ENCODE measurements at regions not wholly inside any gene's neighbourhood (a gene's known extent, or its start where the extent isn't known, plus 50 kb on each side); places are given as distances from the start of the nearest gene placed in this dataset. TPM values are rescaled to one million over a fixed set of nuclear protein-coding genes. Genes with fewer than 3 reads are reported as not detected.

DNA sequence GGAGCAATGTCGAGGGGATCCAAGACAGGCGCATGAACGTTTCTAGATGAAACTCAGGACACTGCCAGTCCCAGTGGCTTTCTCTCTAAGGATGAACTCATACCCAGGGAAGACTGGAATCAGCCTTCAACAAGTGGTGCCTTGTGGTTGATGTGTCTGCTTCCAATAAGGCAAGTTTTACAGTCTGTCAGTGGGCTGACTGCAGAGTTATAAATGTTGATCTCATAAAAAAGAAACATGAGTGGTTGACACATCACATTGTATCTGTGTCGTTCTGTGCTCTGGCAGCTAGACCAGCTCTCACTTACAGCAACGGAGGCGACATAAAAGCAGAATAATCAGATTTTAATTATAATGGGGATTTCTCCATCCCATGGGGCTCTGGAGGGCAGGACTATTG is 96.7 kb downstream of the SNX19 start:
- no CpG with 5 or more reads among the region's 6 CpGs for WGBS (ENCODE audit: extremely low coverage, insufficient read length, low lambda C conversion rate)
- Histone ChIP-seq H2BK15ac (ENCODE audit: low read depth, low read length) (no peak overlapping the region), H3K18ac (ENCODE audit: insufficient read length, low read depth, low read length) (no peak overlapping the region), H3K56ac (ENCODE audit: insufficient read length, low read depth, low read length) (no peak overlapping the region), H3K27me3 (ENCODE audit: insufficient read depth, low read length) (no peaks in the 10 kb centered on the region; the same call in 1 of the 2 replicates), H2BK120ac (ENCODE audit: low read depth, low read length, poor library complexity, severe bottlenecking) (no peak overlapping the region), H3K79me1 (ENCODE audit: insufficient read depth, low read depth, low read length, poor library complexity, severe bottlenecking) (no peaks in the 10 kb centered on the region), H3K14ac (ENCODE audit: insufficient read depth, low read length) (no peak overlapping the region), H3K79me2 (ENCODE audit: insufficient read depth, low read length) (no peaks in the 10 kb centered on the region), H4K5ac (ENCODE audit: insufficient read length, low read depth, low read length) (no peak overlapping the region), H3K4me1 (ENCODE audit: insufficient read depth, low read length) (no peaks in the 10 kb centered on the region), H3K23ac (ENCODE audit: insufficient read length, low read depth, low read length) (no peak overlapping the region), H4K8ac (replicated peaks; ENCODE audit: insufficient read length, low read depth, low read length) (no peak overlapping the region), H3K4ac (ENCODE audit: low read depth, low read length) (no peak overlapping the region), H3K4me2 (ENCODE audit: insufficient read depth, insufficient read length, low read length) (no peak overlapping the region), H3K23me2 (ENCODE audit: insufficient read length, low read depth, low read length, poor library complexity, severe bottlenecking) (no peaks in the 10 kb centered on the region), H3T11ph (ENCODE audit: low read length) (no peak overlapping the region), H2BK12ac (ENCODE audit: insufficient read length, low read depth, low read length) (no peak overlapping the region), H4K20me1 (ENCODE audit: control insufficient read depth, insufficient read depth, insufficient read length) (no peaks in the 10 kb centered on the region), H2AK5ac (ENCODE audit: insufficient read length, low read length) (no peak overlapping the region), H2BK20ac (ENCODE audit: low read depth, low read length, poor library complexity, severe bottlenecking) (no peak overlapping the region), H3K9ac (ENCODE audit: extremely low read depth, insufficient read length, low read length) (no peak overlapping the region), H2AFZ (ENCODE audit: low read length) (no peak overlapping the region), H4K91ac (ENCODE audit: insufficient read length, low read depth, low read length) (no peak overlapping the region), H3K27ac (ENCODE audit: insufficient read length, low read depth, low read length) (no peak overlapping the region), H3K9me3 (ENCODE audit: control insufficient read depth, low read depth, low read length) (no peaks in the 10 kb centered on the region), H2BK5ac (ENCODE audit: insufficient read length, low read length) (no peak overlapping the region)
- no peak overlapping the region for H3K4me3 Mint-ChIP-seq
- H3K27ac Mint-ChIP-seq = no peak overlapping the region
- H3K27me3 Mint-ChIP-seq (ENCODE audit: low read depth) = peaks cover 7% of the 10 kb centered on the region
- TF ChIP-seq, protein P1, sequence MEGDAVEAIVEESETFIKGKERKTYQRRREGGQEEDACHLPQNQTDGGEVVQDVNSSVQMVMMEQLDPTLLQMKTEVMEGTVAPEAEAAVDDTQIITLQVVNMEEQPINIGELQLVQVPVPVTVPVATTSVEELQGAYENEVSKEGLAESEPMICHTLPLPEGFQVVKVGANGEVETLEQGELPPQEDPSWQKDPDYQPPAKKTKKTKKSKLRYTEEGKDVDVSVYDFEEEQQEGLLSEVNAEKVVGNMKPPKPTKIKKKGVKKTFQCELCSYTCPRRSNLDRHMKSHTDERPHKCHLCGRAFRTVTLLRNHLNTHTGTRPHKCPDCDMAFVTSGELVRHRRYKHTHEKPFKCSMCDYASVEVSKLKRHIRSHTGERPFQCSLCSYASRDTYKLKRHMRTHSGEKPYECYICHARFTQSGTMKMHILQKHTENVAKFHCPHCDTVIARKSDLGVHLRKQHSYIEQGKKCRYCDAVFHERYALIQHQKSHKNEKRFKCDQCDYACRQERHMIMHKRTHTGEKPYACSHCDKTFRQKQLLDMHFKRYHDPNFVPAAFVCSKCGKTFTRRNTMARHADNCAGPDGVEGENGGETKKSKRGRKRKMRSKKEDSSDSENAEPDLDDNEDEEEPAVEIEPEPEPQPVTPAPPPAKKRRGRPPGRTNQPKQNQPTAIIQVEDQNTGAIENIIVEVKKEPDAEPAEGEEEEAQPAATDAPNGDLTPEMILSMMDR (conservative IDR thresholded peaks at IDR 0.05) = no peak
- no peaks in the 10 kb centered on the region for H3K36me3 Mint-ChIP-seq (ENCODE audit: insufficient read depth in 1 of 3, low read depth in 3 of 3)
- H3K9me3 Mint-ChIP-seq = no peaks in the 10 kb centered on the region; a peak in 1 of 5 replicates
- DNase-seq = no peak
- no peaks in the 10 kb centered on the region; a peak in 2 of 4 replicates for H3K4me1 Mint-ChIP-seq

Small RNA genes in the stretch of these regions (microRNA-seq; reads per million reads assigned to microRNA genes)
- not detected for gene MIR8052 (ENCODE audit: borderline microRNAs expressed)

Measured in H9 (cell line).